GM19239 (cell line): ENCODE measurements at regions not wholly inside any gene's neighbourhood (a gene's known extent, or its start where the extent isn't known, plus 50 kb on each side); places are given as distances from the start of the nearest gene placed in this dataset.
"Not testable (repeated sequence)": the region's sequence is repeated elsewhere in the genome, so short reads cannot be mapped to it uniquely, and the experiment has no call there.

Experiments
- DNase-seq: peaks from one replicate; pipeline ENCODE4 v3.0.0; 2011; ENCODE audit warnings: low spot score; ENCODE audit not compliant: insufficient read length
- FAIRE-seq: peaks from 2 replicates; lab custom pipeline; 2011; peaks lifted over from hg19 to GRCh38; lab: Jason Lieb, UNC

- peak; percentile 99 for FAIRE-seq
- peak; percentile 67 for DNase-seq
Observed at GRCh38 chr14:99995700-99996356, 69.4 kb upstream of the EVL start.

GRCh38 chr14:99996951-99997571 lies 68.2 kb upstream of the EVL start:
- no peak for DNase-seq
- no peak for FAIRE-seq

GRCh38 chr14:100000398-100000797 lies 64.8 kb upstream of the EVL start:
- DNase-seq, FAIRE-seq: not testable (repeated sequence)

- DNase-seq: no peak
- no peak for FAIRE-seq
Observed at GRCh38 chr14:100004392-100004791, 60.8 kb upstream of the EVL start.

- FAIRE-seq (no peak), DNase-seq (no peak)
Observed at GRCh38 chr14:100007254-100007653, 58.0 kb upstream of the EVL start.

GRCh38 chr14:100009802-100010201 lies 55.4 kb upstream of the EVL start:
- not testable (repeated sequence) for DNase-seq, FAIRE-seq

- DNase-seq (no peak), FAIRE-seq (no peak)
Observed at GRCh38 chr14:100010679-100011078, 54.5 kb upstream of the EVL start.

- DNase-seq (no peak), FAIRE-seq (no peak)
Observed at GRCh38 chr14:100011628-100012325, 53.4 kb upstream of the EVL start.

- FAIRE-seq (no peak), DNase-seq (no peak)
Observed at GRCh38 chr14:100012478-100013327, 52.5 kb upstream of the EVL start.

GRCh38 chr14:100015251-100015655 lies 50.0 kb upstream of the EVL start:
- FAIRE-seq (no peak), DNase-seq (no peak)
